ENCODE measurements at regions not wholly inside any gene's neighbourhood (a gene's known extent, or its start where the extent isn't known, plus 50 kb on each side); places are given as distances from the start of the nearest gene placed in this dataset.
A peak's percentile ranks its signal among the peaks of the same experiment; 100 is the strongest.
"Not testable (repeated sequence)": the region's sequence is repeated elsewhere in the genome, so short reads cannot be mapped to it uniquely, and the experiment has no call there.

DNA sequence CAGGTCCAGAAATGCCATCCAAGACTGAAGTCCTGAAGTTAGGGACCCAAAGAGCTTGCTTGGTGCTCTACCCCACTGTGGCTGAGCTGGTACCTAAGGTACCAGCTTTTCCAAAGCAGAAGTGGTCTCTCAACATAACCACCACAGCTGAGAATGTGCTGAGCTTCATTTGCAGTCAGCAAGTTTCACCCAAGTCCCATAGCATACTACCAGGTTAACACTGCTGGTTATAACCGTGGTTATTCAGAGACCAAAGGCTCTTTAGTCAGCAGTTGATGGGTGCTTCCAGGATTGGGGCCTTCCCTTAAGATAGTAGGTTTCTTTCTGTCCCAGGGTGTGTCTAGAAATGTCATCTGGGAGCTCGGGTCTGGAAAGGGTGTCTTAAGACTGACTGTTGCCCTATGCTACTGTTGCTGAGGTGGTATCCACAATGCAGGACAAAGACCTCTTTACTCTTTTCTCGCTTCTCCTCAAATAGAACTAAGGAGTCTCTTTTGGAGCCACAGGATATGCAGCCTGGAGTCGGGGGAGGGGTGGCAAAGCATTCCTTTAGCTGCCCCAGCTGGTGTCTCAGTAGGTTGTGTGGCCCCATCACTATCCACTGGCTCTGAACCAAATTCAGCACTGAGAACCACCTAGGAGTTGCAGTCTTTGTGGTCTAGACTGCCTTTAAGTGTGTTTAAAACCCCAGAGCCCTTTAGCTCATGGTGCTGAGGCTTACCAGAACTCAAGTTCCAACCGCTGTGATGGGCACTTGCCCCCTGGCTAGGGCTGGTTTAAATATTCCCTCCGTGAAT, 354.9 kb upstream of the SEMA3C start:
- DNase-seq: no peak

DNA sequence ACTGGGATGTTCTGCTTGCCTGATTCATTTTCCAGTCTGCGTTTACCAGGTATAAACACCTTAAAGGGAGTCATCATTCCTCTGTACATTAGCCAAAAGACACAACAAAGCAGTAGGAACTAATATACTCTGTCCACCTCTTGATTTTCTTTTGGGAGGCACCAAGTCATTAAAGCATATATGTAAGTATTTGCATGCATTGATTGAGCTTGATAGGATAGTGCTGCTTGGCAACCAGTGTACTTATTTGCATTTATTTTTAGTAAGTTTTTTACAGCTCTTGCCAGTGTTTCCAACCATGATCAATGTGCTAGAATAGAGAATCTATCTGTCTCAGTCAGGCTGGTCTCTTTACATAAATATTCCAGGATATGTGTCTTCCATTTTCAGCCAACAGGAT, 353.3 kb upstream of the SEMA3C start:
- no peak for DNase-seq

DNA sequence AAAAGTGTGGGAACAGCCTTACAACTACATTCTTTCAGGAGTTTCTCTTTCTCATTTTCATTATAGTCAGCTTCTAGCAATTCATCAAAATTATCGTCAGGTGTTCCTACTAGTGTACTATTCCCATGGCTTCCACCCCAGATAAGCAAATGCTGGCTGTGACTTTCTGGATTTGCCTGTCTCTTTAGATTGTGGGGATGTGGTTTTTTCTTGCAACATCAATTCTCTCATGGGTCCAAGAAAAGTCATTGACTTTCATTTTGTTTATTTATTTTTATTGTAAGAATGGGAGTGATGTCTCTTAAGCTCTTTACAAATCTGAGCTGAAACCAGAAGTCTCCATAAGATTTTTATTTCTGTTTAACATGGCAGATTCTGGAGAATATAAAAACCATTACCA, 349.7 kb upstream of the SEMA3C start:
- DNase-seq: no peak

DNA sequence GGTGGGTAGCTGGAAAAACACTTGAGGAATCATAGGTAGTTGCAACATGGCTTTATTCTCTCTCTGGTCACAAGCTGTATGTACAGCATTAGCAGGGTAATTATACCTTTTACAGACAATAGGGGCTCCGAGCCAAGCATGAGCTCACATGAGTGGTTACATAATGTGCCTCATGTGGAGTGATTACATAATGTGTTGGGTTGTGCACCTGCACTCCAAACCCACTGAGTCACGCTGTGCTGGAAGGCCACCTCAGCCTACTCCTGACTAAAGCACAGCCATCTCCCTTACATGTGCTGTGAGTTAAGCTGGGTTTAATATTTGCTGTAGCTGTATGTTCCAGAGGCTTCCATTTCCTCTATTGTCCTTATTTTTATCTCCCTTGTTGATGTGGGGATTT, 348.7 kb upstream of the SEMA3C start:
- no peak for DNase-seq

DNA sequence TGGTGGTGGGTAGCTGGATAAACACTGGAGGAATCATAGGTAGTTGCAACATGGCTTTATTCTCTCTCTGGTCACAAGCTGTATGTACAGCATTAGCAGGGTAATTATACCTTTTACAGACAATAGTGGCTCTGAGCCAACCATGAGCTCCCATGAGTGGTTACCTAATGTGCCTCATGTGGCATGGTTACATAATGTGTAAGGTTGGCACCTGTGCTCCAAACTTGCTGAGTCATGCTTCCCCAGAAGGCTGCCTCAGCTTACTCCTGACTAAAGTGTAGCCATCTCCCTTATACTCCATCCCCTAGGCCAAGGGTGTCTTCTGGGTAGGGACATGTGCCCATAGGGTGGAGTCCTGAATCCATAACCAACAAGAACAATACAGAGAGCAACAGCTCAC, 345.3 kb upstream of the SEMA3C start:
- peak; percentile 59 for DNase-seq

DNA sequence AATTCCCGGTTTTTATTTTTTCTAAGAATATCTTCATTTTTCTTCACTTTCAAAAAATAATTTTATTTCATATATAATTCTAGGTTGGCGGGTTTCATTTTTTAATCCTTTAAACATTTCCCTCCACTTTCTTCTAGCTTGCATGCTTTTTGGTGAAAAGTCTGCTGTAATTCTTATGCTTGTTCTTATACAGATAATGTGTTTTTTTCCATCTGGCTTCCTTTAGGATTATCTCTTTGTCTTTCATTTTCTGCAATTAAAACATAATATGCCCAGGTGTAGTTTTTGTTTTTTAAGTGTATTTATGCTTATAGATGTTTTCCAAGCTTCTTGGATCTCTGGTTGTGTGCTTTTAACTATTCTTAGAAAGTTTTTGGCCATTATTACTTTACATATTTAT, 341.3 kb upstream of the SEMA3C start:
- DNase-seq: no peak

DNA sequence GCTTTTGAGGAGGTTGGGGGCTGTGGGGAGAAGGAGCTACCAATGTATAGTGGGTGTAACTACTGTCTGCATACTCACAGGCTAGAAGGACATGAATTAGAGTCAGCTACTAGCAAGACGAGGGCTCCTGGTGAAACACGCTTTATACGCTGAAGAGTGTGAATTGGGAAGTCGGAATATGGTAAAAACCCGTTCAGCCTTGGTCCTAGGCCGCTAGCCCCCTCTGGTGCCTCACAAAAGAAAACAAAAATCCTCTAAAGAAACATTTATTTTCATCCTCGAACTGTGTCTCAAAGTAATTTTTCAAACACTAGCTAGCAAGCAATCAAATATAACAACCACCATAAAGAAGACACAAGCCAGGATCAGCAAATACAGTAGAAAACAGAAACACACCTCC, 338.1 kb upstream of the SEMA3C start:
- DNase-seq: no peak

DNA sequence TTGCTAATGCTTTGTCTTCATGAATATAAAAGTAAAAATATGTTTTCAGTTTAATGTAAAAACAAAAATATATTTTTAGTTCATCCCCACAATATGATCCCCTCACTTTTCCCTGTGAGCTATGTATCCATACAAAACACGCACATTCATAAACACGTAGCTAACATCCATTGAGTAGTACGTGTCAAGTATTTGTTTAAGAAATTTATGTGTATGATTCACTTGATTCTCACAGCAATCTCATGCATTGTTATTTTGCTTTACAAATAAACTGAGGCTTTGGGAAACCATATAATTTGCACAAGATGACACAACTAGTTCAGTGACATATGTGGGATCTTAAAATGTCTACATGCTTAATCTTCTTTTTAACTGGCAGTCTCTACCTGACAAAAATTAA, 329.6 kb upstream of the SEMA3C start:
- no peak for DNase-seq

DNA sequence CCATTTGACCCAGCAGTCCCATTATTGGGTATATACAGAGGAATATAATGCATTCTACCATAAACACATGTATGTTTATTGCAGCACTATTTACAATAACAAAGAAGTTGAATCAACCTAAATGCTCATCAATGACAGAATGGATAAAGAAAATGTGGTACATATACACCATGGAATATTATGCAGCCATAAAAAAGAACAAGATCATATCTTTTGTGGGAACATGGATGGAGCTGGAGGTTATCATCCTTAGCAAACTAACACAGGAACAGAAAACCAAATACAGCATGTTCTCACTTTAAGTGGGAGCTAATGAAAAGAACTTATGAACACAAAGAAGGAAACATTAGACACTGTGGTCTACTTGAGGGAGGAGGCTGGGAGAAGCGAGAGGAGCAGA, 328.5 kb upstream of the SEMA3C start:
- DNase-seq: not testable (repeated sequence)

DNA sequence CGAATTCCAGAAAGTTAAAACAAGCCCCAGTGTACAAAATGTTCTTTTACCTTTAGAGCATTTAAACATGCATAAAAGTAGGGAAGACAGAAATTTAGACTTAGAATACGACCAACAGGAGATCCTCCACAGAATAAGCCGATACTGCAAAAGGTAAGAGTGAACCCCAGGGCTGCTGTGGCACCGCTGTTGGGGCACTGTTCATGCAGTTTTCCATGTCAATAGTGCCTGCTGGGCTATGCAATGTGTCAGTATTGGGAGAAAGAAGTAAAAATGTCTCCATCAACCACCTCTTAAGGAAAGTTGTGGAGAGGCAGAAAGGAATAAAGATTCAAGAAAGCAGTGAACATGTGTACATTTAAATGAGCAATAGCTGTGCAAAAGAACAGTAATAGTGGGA, 326.5 kb upstream of the SEMA3C start:
- DNase-seq: no peak

DNA sequence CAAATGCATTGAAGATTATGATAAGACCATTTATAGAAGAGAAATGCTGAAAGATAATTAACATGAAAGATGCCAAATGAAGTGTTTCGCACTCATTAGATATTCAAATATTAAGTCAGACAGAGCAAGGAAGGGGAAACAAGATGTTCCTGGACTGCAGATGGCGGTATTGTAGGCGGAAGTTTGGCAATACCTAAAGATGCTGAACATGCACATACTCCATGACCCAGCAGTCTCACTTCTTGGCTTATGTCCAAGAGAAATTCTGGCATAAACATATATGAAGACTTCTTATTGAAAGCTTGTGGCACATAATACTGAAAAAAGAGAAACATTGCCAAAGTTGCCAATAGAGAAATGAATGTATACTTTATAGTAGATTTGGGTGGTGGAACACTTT, 325.4 kb upstream of the SEMA3C start:
- no peak for DNase-seq

DNA sequence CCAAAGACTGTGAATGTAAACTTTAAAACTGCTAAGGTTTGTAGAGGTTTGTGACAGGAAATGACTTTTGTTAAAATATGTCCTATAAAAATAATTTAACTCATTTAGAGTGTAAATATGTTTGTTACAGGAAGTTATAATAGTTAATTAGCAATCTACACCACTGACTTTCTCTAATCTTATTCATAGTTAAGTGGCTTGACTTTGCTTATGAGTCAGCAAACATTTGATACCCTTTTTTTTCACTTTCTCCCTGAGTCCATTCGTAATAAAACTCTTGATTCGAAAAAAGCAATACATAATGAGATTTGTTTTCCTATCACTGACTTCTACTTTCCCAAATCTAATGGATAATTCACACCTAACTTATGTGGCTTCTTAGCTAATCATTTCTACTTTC, 317.7 kb upstream of the SEMA3C start:
- no peak for DNase-seq

DNA sequence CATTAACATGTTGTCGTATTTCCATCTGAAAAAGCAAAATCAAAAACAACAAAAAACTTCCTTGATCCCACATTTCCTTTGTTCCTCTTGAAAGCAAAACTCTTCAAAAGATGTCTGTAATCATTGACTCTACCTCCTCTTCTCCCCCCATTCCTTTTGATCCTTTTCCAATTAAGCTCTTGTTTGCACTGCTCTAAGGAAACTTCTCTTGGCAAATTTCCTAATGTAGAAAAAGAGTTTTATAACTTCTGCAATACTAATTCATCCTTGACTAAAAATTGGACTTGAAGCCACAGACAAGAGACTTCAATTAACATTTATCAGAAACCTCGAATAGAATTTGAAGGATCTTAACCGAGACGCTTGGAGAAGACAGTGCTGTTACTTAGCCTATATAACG, 317.1 kb upstream of the SEMA3C start:
- no peak for DNase-seq

DNA sequence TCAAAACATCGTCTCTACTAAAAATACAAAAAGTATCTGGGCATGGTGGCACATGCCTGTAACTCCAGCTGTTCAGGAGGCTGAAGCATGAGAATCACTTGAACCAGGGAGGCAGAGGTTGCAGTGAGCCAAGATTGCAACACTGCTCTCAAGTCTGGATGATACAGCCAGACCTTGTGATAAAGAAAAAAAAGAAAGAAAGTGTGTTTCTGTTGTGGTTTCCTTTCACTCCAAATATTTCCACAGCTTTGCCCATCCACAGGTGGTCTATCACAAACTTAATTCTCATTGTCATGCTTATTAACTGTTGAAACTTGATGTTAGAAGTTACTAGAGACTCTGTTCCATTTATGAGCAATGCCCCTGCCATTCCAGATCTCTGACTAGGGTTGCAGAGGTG, 316.0 kb upstream of the SEMA3C start:
- no peak for DNase-seq

DNA sequence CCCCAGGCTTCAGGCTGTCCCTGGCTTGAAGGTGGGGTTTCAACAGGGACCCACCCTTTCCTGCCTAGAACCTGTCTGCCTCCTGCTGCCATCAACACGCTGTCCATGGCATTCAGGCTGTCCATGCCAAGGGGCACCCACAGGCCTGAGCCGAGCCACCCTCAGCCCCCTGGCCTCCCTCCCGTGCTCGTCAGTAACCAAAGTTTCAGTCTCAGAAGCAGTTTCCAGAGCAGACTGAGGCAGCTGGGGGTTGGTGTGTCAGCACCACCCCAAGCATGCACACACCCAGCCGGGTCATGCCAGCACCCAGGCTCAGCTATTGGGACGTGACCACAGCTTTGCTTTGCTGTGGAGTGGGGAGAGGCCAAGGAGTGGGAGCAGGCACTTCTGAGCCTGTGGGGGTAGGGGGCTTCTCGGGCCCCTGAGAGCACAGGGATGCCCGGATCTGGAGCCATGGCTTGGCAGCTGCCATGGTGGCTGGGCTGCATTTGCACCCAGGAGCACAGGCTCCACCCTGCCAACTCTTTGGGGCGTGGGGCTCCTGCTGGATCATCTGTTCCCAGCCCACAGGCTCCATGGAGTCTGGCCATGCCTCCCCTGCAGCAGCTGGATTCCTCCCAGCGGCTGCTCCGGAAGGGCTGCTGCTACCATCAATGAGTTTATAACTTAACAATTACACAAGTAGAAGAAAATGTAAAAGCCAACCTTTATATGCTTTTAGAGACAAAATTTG, 314.5 kb upstream of the SEMA3C start:
- DNase-seq: no peak

DNA sequence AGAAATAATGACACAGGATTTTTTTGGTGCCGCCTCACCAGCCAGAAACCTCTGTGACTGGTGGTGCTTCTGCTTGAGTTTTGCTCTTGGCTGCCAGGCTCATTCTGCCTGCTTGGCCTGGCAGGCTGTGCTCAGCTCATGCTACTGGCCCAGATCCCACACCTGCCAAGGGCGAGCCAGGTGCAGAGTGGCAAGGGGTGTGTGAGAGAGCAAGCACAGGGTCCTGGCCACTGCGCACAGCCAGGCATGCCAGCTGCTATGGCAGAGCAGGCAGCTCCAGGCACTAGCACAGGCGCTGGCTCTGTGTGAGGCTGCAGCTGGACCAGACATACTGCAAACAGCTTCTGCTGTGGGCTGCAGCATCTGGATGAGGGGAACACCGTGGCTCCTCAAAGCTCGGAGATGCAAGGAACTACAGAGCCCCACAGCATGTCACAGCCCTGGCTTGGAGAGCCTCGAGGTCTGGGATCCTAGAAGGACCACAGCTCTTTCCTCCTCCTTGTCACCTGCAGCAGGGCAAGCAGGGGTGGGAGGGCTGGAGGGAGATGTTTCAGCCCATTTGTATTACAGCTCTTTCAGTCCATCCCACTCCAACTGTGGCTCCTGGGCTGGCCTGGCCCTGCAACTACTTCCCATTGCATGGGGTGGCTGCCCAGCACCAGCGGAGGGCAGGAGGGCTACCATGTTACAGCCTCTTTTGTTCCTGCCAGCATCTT, 313.4 kb upstream of the SEMA3C start:
- peak; percentile 20 for DNase-seq

DNA sequence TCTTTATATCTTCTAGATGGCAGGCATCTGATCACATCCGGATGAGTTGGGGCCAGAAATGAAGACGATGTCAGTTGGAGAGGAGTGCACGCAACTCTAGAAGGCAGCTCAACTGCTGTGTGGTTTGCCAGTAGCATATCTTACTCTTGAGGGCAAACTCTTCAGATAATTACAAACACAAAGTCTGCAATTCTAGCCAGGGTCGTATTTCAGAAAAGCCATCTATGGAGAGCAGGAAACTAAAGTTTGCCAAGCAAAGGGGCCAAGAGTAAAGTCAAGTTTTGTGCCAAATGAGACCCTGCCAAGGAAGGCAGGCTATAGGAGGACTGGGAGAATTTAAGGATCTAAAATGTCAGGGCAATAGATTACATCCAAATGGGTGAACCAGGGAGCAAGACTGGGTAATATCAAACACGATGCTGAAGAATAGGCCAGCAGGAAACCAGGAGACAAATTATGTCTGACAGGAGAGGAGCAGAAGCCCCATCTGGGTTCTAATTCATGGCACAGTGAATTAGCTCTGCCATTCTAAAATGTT, 312.5 kb upstream of the SEMA3C start:
- DNase-seq: no peak

DNA sequence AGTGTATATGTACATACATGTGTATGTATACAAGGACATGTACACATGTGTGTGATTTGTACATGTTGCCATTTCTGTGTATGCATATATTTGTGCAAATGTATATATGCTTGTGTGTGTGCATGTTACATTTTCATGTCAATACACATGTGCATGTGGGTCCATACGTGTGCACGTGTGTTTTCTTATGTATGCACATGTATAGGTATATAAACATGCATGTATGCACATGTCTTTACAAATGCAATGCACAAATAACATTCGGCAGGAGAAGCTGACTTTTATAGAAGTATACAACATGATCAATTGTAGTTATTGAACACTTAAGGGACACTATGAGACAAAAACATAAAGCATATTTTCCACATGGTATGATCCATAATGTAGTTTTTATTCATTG, 307.4 kb upstream of the SEMA3C start:
- DNase-seq: no peak

DNA sequence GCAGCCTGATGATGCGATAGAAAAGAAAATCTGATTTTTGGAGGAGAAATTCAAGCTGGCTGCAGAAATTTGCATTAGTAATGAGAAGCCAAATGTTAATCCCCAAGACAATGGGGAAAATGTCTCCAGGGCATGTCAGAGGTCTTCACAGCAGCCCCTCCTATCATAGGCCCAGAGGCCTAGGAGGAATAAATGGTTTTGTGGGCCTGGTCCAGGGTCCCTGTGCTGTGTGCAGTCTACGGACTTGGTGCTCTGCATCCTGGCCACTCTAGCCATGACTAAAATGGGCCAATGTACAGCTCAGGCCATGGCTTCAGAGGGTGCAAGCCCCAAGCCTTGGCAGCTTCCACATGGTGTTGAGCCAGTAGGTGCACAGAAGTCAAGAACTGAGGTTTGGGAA, 303.8 kb upstream of the SEMA3C start:
- not testable (repeated sequence) for DNase-seq

DNA sequence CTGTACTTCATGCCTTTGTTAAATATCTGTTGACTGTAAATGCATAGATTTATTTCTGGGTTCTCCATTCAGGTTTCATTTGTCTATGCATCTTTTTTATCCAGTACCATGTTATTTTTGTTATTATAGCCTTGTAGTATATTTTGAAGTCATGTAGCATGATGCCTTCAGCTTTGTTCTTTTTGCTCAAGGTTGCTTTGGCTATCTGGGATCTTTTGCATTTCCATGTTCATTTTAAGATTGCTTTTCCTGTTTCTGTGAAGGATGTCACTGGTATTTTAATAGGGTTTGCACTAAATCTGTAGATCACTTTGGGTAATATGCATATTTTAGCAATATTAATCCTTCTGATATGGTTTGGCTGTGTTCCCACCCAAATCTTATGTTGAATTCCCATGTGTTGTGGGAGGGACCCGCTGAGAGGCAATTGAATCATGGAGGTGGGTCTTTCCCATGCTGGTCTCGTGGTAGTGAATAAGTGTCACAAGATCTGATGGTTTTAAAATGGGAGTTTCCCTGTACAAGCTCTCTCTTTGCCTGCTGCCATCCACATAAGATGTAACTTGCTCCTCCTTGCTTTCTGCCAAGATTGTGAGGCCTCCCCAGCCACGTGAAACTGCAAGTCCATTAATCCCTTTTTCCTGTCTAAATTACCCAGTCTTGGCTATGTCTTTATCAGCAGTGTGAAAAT, 302.8 kb upstream of the SEMA3C start:
- DNase-seq: no peak

DNA sequence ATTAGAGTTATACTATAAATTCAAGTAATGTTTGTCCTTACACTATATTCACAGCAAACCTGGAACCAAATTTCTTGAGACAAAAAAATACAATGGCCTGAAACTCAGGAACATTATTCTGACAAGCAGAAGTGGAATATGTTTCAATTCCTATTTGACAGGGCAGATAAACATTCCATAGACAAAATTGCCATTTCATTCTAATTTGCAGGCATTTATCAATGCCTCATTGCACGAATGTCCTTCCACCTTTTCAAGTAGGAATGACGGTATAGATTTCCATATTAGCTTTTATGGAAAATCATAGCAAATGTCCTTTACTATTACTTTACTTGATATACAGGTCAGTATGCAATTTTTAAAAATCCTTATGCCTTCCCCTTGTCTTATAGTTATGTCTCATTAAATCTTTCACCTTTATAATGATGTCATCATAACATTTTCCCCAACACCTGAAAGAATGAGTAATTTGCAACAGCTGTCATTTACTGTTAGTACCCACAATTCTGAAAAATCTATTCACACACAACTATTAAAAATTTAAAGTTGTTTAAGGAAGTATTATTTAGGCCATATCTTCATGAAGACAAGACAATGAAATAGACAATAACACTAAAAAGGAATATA, 299.7 kb upstream of the SEMA3C start:
- no peak for DNase-seq

DNA sequence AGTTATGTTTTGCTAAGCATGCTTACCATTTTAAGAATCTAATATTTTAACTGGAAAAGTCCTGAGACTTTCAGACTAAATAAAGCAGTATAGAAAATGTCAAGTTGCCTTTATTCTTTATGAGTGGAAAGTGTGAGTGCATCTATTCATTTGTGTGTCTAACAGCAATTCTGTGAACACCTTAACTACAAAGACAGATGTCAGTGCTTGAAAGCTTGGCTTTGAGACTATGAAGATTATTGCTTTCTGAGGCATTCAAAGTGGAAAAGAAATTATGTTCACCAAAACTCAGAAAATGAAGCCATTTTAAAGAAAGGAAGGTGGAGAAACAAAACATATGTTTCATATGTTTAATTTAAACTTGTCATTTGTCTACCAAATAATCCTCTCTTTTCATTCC, 294.5 kb upstream of the SEMA3C start:
- no peak for DNase-seq

DNA sequence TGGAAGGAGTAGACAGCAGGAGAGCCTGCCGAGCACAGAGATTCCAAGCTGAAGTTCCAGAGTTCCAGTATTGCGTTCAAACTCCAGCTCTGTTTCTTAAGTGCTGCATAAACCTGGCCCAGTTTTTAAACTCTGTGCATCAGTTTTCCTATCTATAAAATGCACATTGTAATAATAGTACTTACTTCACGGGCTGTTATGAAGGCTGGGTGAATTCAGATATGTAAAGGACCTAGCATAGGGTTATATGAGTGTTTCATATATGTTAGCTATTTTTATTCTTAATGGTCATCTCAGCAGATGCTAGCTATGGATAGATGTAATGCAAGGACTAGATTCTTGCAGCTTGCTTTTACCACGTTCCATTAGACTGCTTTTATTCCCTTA, 293.1 kb upstream of the SEMA3C start:
- no peak for DNase-seq

All from NCI-H2171 (cell line).